ENCODE measurements at regions not wholly inside any gene's neighbourhood (a gene's known extent, or its start where the extent isn't known, plus 50 kb on each side); places are given as distances from the start of the nearest gene placed in this dataset.

DNA sequence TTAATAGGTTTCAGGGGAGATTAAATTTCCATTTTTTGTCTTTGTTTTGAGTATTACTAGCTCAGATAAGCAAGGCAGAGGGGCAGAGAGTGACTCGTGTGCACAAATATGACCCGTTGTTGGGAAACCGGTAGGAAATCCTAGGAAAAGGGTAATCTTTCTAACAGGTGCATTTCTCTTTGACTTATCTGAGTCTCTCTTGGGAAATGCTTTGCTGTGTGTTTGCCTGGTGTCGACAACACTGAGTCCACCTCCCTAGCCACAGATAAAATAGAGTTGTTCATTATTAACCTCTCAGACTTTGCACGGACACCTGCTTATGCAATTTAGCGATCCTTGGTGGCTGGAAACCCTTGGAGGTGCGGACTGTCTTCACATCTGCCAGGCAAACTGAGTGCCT, 164.2 kb downstream of the FGF1 start (continued):
- no peak for TF ChIP-seq ZNF30 (CRISPR knock-in tag; IDR thresholded peaks at IDR 0.05)
- TF ChIP-seq DNMT3B (CRISPR knock-in tag; conservative IDR thresholded peaks at IDR 0.05) = no peak
- no peak for TF ChIP-seq MIER3 (CRISPR knock-in tag; IDR thresholded peaks at IDR 0.05; ENCODE audit: borderline replicate concordance)
- TF ChIP-seq PLRG1 (conservative IDR thresholded peaks at IDR 0.05) = no peak
- no peak for TF ChIP-seq HOXA9 (CRISPR knock-in tag; IDR thresholded peaks at IDR 0.05; ENCODE audit: borderline replicate concordance)
- TF ChIP-seq ZNF333 (CRISPR knock-in tag; IDR thresholded peaks at IDR 0.05; ENCODE audit: borderline replicate concordance) = no peak
- TF ChIP-seq WIZ (CRISPR knock-in tag; IDR thresholded peaks at IDR 0.05) = no peak
- no peak for TF ChIP-seq IKZF4 (CRISPR knock-in tag; IDR thresholded peaks at IDR 0.05; ENCODE audit: borderline replicate concordance, low read depth, not compliant biosample characterization)
- no peak for TF ChIP-seq ZNF850 (CRISPR knock-in tag; conservative IDR thresholded peaks at IDR 0.05)
- TF ChIP-seq, protein P1, sequence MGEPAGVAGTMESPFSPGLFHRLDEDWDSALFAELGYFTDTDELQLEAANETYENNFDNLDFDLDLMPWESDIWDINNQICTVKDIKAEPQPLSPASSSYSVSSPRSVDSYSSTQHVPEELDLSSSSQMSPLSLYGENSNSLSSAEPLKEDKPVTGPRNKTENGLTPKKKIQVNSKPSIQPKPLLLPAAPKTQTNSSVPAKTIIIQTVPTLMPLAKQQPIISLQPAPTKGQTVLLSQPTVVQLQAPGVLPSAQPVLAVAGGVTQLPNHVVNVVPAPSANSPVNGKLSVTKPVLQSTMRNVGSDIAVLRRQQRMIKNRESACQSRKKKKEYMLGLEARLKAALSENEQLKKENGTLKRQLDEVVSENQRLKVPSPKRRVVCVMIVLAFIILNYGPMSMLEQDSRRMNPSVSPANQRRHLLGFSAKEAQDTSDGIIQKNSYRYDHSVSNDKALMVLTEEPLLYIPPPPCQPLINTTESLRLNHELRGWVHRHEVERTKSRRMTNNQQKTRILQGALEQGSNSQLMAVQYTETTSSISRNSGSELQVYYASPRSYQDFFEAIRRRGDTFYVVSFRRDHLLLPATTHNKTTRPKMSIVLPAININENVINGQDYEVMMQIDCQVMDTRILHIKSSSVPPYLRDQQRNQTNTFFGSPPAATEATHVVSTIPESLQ (CRISPR knock-in tag; conservative IDR thresholded peaks at IDR 0.05) = no peak
- TF ChIP-seq, protein P2, sequence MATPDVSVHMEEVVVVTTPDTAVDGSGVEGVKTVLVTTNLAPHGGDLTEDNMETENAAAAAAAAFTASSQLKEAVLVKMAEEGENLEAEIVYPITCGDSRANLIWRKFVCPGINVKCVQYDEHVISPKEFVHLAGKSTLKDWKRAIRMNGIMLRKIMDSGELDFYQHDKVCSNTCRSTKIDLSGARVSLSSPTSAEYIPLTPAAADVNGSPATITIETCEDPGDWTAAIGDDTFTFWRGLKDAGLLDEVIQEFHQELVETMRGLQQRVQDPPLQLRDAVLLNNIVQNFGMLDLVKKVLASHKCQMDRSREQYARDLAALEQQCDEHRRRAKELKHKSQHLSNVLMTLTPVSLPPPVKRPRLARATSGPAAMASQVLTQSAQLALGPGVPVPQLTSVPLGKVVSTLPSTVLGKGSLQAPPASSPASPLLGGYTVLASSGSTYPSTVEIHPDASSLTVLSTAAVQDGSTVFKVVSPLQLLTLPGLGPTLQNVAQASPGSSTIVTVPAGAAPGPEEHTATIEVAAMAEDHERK (CRISPR knock-in tag; IDR thresholded peaks at IDR 0.05; ENCODE audit: low read depth) = no peak
- no peak for TF ChIP-seq ZNF546 (CRISPR knock-in tag; conservative IDR thresholded peaks at IDR 0.05)
- TF ChIP-seq ZSCAN25 (CRISPR knock-in tag; IDR thresholded peaks at IDR 0.05) = no peak
- TF ChIP-seq ZNF256 (CRISPR knock-in tag; conservative IDR thresholded peaks at IDR 0.05) = no peak
- no peak for TF ChIP-seq HOXA7 (CRISPR knock-in tag; IDR thresholded peaks at IDR 0.05)
- TF ChIP-seq ZNF12 (CRISPR knock-in tag; IDR thresholded peaks at IDR 0.05) = no peak
- no peak for TF ChIP-seq SNAPC2 (CRISPR knock-in tag; IDR thresholded peaks at IDR 0.05)
- TF ChIP-seq RFXAP (CRISPR knock-in tag; IDR thresholded peaks at IDR 0.05; ENCODE audit: borderline replicate concordance) = no peak
- TF ChIP-seq SALL2 (CRISPR knock-in tag; IDR thresholded peaks at IDR 0.05) = no peak
- TF ChIP-seq TAF15 (IDR thresholded peaks at IDR 0.05; ENCODE audit: low read depth, low read length, poor library complexity, severe bottlenecking) = no peak
- TF ChIP-seq PHF8 (CRISPR knock-in tag; IDR thresholded peaks at IDR 0.05) = no peak
- TF ChIP-seq ZNF652 (CRISPR knock-in tag; IDR thresholded peaks at IDR 0.05; ENCODE audit: borderline replicate concordance, low read depth) = peak; percentile 81
- TF ChIP-seq, protein P3, sequence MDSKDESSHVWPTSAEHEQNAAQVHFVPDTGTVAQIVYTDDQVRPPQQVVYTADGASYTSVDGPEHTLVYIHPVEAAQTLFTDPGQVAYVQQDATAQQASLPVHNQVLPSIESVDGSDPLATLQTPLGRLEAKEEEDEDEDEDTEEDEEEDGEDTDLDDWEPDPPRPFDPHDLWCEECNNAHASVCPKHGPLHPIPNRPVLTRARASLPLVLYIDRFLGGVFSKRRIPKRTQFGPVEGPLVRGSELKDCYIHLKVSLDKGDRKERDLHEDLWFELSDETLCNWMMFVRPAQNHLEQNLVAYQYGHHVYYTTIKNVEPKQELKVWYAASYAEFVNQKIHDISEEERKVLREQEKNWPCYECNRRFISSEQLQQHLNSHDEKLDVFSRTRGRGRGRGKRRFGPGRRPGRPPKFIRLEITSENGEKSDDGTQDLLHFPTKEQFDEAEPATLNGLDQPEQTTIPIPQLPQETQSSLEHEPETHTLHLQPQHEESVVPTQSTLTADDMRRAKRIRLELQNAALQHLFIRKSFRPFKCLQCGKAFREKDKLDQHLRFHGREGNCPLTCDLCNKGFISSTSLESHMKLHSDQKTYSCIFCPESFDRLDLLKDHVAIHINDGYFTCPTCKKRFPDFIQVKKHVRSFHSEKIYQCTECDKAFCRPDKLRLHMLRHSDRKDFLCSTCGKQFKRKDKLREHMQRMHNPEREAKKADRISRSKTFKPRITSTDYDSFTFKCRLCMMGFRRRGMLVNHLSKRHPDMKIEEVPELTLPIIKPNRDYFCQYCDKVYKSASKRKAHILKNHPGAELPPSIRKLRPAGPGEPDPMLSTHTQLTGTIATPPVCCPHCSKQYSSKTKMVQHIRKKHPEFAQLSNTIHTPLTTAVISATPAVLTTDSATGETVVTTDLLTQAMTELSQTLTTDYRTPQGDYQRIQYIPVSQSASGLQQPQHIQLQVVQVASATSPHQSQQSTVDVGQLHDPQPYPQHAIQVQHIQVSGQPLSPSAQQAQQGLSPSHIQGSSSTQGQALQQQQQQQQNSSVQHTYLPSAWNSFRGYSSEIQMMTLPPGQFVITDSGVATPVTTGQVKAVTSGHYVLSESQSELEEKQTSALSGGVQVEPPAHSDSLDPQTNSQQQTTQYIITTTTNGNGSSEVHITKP (CRISPR knock-in tag; IDR thresholded peaks at IDR 0.05; ENCODE audit: low read depth) = no peak
- TF ChIP-seq GATAD1 (CRISPR knock-in tag; IDR thresholded peaks at IDR 0.05) = no peak
- no peak for TF ChIP-seq MXD4 (CRISPR knock-in tag; IDR thresholded peaks at IDR 0.05)
- TF ChIP-seq SRSF9 (IDR thresholded peaks at IDR 0.05; ENCODE audit: borderline replicate concordance, insufficient read depth, low read depth, low read length, poor library complexity, severe bottlenecking) = no peak
- TF ChIP-seq ZNF34 (CRISPR knock-in tag; IDR thresholded peaks at IDR 0.05; ENCODE audit: borderline replicate concordance) = no peak
